HL-60 (cell line): ENCODE measurements at regions not wholly inside any gene's neighbourhood (a gene's known extent, or its start where the extent isn't known, plus 50 kb on each side); places are given as distances from the start of the nearest gene placed in this dataset.

Experiments used
- DNase-seq, 2 experiments: peaks; one replicate each; pipeline ENCODE4 v3.0.0-alpha.2; 2010 to 2020; ENCODE audit warnings: low read depth in 1 of 2, low spot score in 1 of 2
- H3K27ac ChIP-seq: fragments of 250-450 bp; sonication (Bioruptor Pico); replicated peaks from 2 replicates; pipeline ENCODE4 v1.5.1; 2020; ENCODE audit warnings: mild to moderate bottlenecking, moderate library complexity
- H3K27me3 ChIP-seq: fragments of 250-450 bp; sonication (Bioruptor Pico); 2 replicates; pipeline ENCODE4 v1.5.1; 2021; ENCODE audit warnings: mild to moderate bottlenecking, moderate library complexity; ENCODE audit not compliant: insufficient read depth, poor library complexity, severe bottlenecking
- H3K4me3 ChIP-seq: replicated peaks from 2 replicates; pipeline ENCODE4 v1.5.1; 2011; ENCODE audit warnings: mild to moderate bottlenecking, control low read depth, low read length; ENCODE audit not compliant: insufficient read depth
- CTCF ChIP-seq: IDR thresholded peaks from one replicate; pipeline ENCODE4 v1.5.1; 2011; ENCODE audit warnings: low read length, control low read depth, inconsistent platforms; ENCODE audit not compliant: insufficient read depth
- GABPA ChIP-seq: IDR thresholded peaks from 2 replicates; pipeline ENCODE4 v1.6.1; 2012; ENCODE audit warnings: low read depth
- POLR2AphosphoS5 ChIP-seq: IDR thresholded peaks from 2 replicates; pipeline ENCODE4 v1.6.1; 2012; ENCODE audit warnings: low read depth
- REST ChIP-seq: IDR thresholded peaks from 2 replicates; pipeline ENCODE4 v1.6.1; 2012; ENCODE audit warnings: low read depth; ENCODE audit not compliant: insufficient replicate concordance
- SPI1 ChIP-seq: IDR thresholded peaks from 2 replicates; pipeline ENCODE4 v1.6.1; 2012; ENCODE audit warnings: low read depth, mild to moderate bottlenecking, borderline replicate concordance

GRCh38 chr9:1530696-1531095 is 480.5 kb downstream of the DMRT2 start:
- H3K27ac ChIP-seq: no peak overlapping the region
- H3K27me3 ChIP-seq: no peaks in the 10 kb centered on the region
- H3K4me3 ChIP-seq: no peak overlapping the region
- no peak for TF ChIP-seq GABPA
- TF ChIP-seq POLR2AphosphoS5: no peak
- no peak for TF ChIP-seq REST
- no peak for TF ChIP-seq SPI1
- no peak for TF ChIP-seq CTCF
- DNase-seq: no peak

GRCh38 chr9:1531424-1531823 is 481.3 kb downstream of the DMRT2 start:
- H3K27me3 ChIP-seq: no peaks in the 10 kb centered on the region
- TF ChIP-seq CTCF (no peak), GABPA (no peak), SPI1 (no peak), POLR2AphosphoS5 (no peak), REST (no peak)
- no peak for DNase-seq
- H3K27ac ChIP-seq: no peak overlapping the region
- no peak overlapping the region for H3K4me3 ChIP-seq

GRCh38 chr9:1532171-1532570 is 482.0 kb downstream of the DMRT2 start:
- no peak for DNase-seq
- Histone ChIP-seq H3K27ac (no peak overlapping the region), H3K27me3 (no peaks in the 10 kb centered on the region), H3K4me3 (no peak overlapping the region)
- no peak for TF ChIP-seq SPI1

- no peak overlapping the region for H3K4me3 ChIP-seq
- no peak for DNase-seq
- H3K27me3 ChIP-seq: no peaks in the 10 kb centered on the region
- TF ChIP-seq GABPA (no peak), REST (no peak), CTCF (no peak), POLR2AphosphoS5 (no peak), SPI1 (no peak)
- no peak overlapping the region for H3K27ac ChIP-seq
Observed at GRCh38 chr9:1535051-1535450, 480.1 kb upstream of the SMARCA2 start.
